Loucy (cell line): ENCODE measurements at regions not wholly inside any gene's neighbourhood (a gene's known extent, or its start where the extent isn't known, plus 50 kb on each side); places are given as distances from the start of the nearest gene placed in this dataset.

Experiments
- H2AFZ ChIP-seq: fragments of 200-600 bp; sonication (generic); 2 replicates; pipeline ENCODE4 v1.6.0; 2016; ENCODE audit warnings: antibody characterized with exemption, mild to moderate bottlenecking, low read length, moderate library complexity
- H3F3A ChIP-seq: fragments of 200-600 bp; 2 replicates; pipeline ENCODE4 v1.6.0; 2016; ENCODE audit warnings: antibody characterized with exemption, low read depth, mild to moderate bottlenecking
- H3K27me3 ChIP-seq: fragments of 200-600 bp; sonication (generic); 2 replicates; pipeline ENCODE4 v1.6.1; 2014; ENCODE audit warnings: low read length, mild to moderate bottlenecking; ENCODE audit not compliant: insufficient read depth, poor library complexity, severe bottlenecking
- H3K36me3 ChIP-seq: fragments of 200-600 bp; sonication (generic); 2 replicates; pipeline ENCODE4 v1.6.1; 2016; ENCODE audit warnings: low read length; ENCODE audit not compliant: insufficient read depth
- H3K4me1 ChIP-seq: fragments of 200-600 bp; sonication (generic); 2 replicates; pipeline ENCODE4 v1.5.1; 2014; ENCODE audit warnings: low read length, mild to moderate bottlenecking; ENCODE audit not compliant: insufficient read depth, poor library complexity, severe bottlenecking
- H3K4me2 ChIP-seq: fragments of 200-600 bp; sonication (generic); 2 replicates; pipeline ENCODE4 v1.6.0; 2014; ENCODE audit warnings: antibody characterized with exemption, low read length, low read depth, mild to moderate bottlenecking; ENCODE audit not compliant: poor library complexity, severe bottlenecking
- H3K4me3 ChIP-seq: fragments of 200-600 bp; sonication (generic); 2 replicates; pipeline ENCODE4 v1.5.1; 2014; ENCODE audit warnings: low read length, mild to moderate bottlenecking, mixed read lengths; ENCODE audit not compliant: poor library complexity, severe bottlenecking
- H3K79me2 ChIP-seq: fragments of 200-600 bp; sonication (generic); 2 replicates; pipeline ENCODE4 v1.6.1; 2014; ENCODE audit warnings: low read length; ENCODE audit not compliant: insufficient read depth
- H3K9ac ChIP-seq: fragments of 200-600 bp; sonication (generic); 2 replicates; pipeline ENCODE4 v1.6.0; 2014; ENCODE audit warnings: mild to moderate bottlenecking, low read depth, low read length, moderate library complexity; ENCODE audit not compliant: poor library complexity, severe bottlenecking
- H3K9me2 ChIP-seq: fragments of 200-600 bp; sonication (generic); replicated peaks from 2 replicates; pipeline ENCODE4 v1.6.1; 2016; ENCODE audit warnings: low read depth, low read length, mixed read lengths
- H3K9me3 ChIP-seq: fragments of 200-600 bp; sonication (generic); 2 replicates; pipeline ENCODE4 v1.6.1; 2014; ENCODE audit warnings: mild to moderate bottlenecking, antibody characterized with exemption, low read length, low read depth; ENCODE audit not compliant: insufficient read depth
- H4K20me1 ChIP-seq: fragments of 200-600 bp; sonication (generic); 2 replicates; pipeline ENCODE4 v1.6.0; 2014; ENCODE audit warnings: antibody characterized with exemption, low read length, mild to moderate bottlenecking; ENCODE audit not compliant: insufficient read depth, poor library complexity, severe bottlenecking
- CTCF ChIP-seq: fragments of 200-600 bp; sonication (generic); conservative IDR thresholded peaks from 2 replicates; pipeline ENCODE4 v1.5.1; 2014; ENCODE audit warnings: mild to moderate bottlenecking, antibody characterized with exemption, low read length
- EZH2phosphoT487 ChIP-seq: fragments of 200-600 bp; IDR thresholded peaks from 2 replicates; pipeline ENCODE4 v1.6.1; 2018; ENCODE audit warnings: antibody characterized with exemption, mild to moderate bottlenecking, moderate library complexity, borderline replicate concordance

DNA sequence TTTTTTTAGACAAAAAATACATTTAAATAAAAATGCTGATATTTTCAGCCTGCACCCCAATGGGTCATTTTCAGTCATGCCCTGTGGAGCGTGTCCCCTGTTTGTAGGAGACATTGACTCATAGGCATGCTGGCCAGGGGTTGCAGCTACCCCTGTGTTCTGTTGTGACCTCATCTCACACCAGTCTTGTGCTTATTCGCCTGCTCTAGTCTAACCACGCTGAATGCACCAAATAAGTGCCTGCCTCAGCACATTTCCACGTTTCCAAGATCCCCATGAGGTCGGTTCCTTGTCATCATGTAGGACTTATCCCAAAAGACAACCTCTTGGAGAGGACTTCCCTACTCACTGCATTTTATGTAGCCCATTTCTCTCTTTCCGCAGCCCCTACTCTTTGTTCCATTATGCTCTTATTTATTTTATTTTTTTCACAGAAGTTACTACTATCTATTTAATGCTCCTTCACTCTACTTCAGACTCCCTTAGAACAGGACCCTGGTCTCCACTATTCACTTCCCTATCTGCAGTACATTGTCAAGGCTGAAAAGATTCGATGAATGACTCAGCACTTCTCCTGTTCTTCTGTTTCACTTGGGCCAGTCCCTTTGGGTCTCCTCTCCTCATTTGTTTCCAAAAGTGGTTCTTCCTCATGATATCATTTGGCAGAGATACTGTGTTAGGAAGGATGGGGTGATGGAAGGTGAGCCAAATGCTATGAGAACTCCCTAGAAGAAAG is 109.7 kb downstream of the MSL3 start:
- no peak overlapping the region for H3K4me3 ChIP-seq
- TF ChIP-seq EZH2phosphoT487 (no peak), CTCF (no peak)
- H3K4me2 ChIP-seq, result no peak overlapping the region
- no peak overlapping the region for H2AFZ ChIP-seq
- no peaks in the 10 kb centered on the region for H3K9me2 ChIP-seq
- H3F3A ChIP-seq, result no peaks in the 10 kb centered on the region
- no peaks in the 10 kb centered on the region for H3K27me3 ChIP-seq
- H3K4me1 ChIP-seq, result no peaks in the 10 kb centered on the region
- H3K9ac ChIP-seq, result no peak overlapping the region
- no peaks in the 10 kb centered on the region for H4K20me1 ChIP-seq
- H3K9me3 ChIP-seq, result no peaks in the 10 kb centered on the region
- no peaks in the 10 kb centered on the region for H3K36me3 ChIP-seq
- no peaks in the 10 kb centered on the region for H3K79me2 ChIP-seq

GRCh38 chrX:11870789-11871188 is 112.8 kb downstream of the MSL3 start:
- H3K4me1 ChIP-seq, result no peaks in the 10 kb centered on the region
- H3K9me2 ChIP-seq, result no peaks in the 10 kb centered on the region
- TF ChIP-seq EZH2phosphoT487, result no peak
- TF ChIP-seq CTCF, result no peak
- H3F3A ChIP-seq, result no peaks in the 10 kb centered on the region
- no peak overlapping the region for H3K9ac ChIP-seq
- H2AFZ ChIP-seq, result no peak overlapping the region
- no peaks in the 10 kb centered on the region for H3K36me3 ChIP-seq
- H3K4me3 ChIP-seq, result no peak overlapping the region
- no peak overlapping the region for H3K4me2 ChIP-seq
- no peaks in the 10 kb centered on the region for H4K20me1 ChIP-seq
- H3K27me3 ChIP-seq, result no peaks in the 10 kb centered on the region
- no peaks in the 10 kb centered on the region for H3K9me3 ChIP-seq
- H3K79me2 ChIP-seq, result no peaks in the 10 kb centered on the region

GRCh38 chrX:11881485-11882170 is 123.6 kb downstream of the MSL3 start:
- Histone ChIP-seq H2AFZ (no peak overlapping the region), H3K36me3 (no peaks in the 10 kb centered on the region), H3K79me2 (no peaks in the 10 kb centered on the region), H3K27me3 (no peaks in the 10 kb centered on the region), H3K4me1 (no peaks in the 10 kb centered on the region), H4K20me1 (no peaks in the 10 kb centered on the region), H3K9ac (no peak overlapping the region), H3K9me3 (no peaks in the 10 kb centered on the region), H3K4me2 (no peak overlapping the region), H3K9me2 (no peaks in the 10 kb centered on the region), H3F3A (no peaks in the 10 kb centered on the region), H3K4me3 (no peak overlapping the region)
- no peak for TF ChIP-seq EZH2phosphoT487

GRCh38 chrX:11886745-11887144 is 128.7 kb downstream of the MSL3 start:
- no peak overlapping the region for H3K4me3 ChIP-seq
- no peaks in the 10 kb centered on the region for H3K9me3 ChIP-seq
- no peaks in the 10 kb centered on the region for H4K20me1 ChIP-seq
- no peak overlapping the region for H2AFZ ChIP-seq
- no peaks in the 10 kb centered on the region for H3K4me1 ChIP-seq
- no peaks in the 10 kb centered on the region for H3K79me2 ChIP-seq
- TF ChIP-seq EZH2phosphoT487, result no peak
- TF ChIP-seq CTCF, result no peak
- H3K9ac ChIP-seq, result no peak overlapping the region
- no peak overlapping the region for H3K4me2 ChIP-seq
- H3K36me3 ChIP-seq, result no peaks in the 10 kb centered on the region
- no peaks in the 10 kb centered on the region for H3K27me3 ChIP-seq
- no peaks in the 10 kb centered on the region for H3F3A ChIP-seq
- H3K9me2 ChIP-seq, result no peaks in the 10 kb centered on the region
